Loucy (cell line): ENCODE measurements at regions not wholly inside any gene's neighbourhood (a gene's known extent, or its start where the extent isn't known, plus 50 kb on each side); places are given as distances from the start of the nearest gene placed in this dataset.

Source experiments
- H2AFZ ChIP-seq: fragments of 200-600 bp; sonication (generic); 2 replicates; pipeline ENCODE4 v1.6.0; 2016; ENCODE audit warnings: antibody characterized with exemption, mild to moderate bottlenecking, low read length, moderate library complexity
- H3F3A ChIP-seq: fragments of 200-600 bp; 2 replicates; pipeline ENCODE4 v1.6.0; 2016; ENCODE audit warnings: antibody characterized with exemption, low read depth, mild to moderate bottlenecking
- H3K27me3 ChIP-seq: fragments of 200-600 bp; sonication (generic); 2 replicates; pipeline ENCODE4 v1.6.1; 2014; ENCODE audit warnings: low read length, mild to moderate bottlenecking; ENCODE audit not compliant: insufficient read depth, poor library complexity, severe bottlenecking
- H3K36me3 ChIP-seq: fragments of 200-600 bp; sonication (generic); 2 replicates; pipeline ENCODE4 v1.6.1; 2016; ENCODE audit warnings: low read length; ENCODE audit not compliant: insufficient read depth
- H3K4me1 ChIP-seq: fragments of 200-600 bp; sonication (generic); 2 replicates; pipeline ENCODE4 v1.5.1; 2014; ENCODE audit warnings: low read length, mild to moderate bottlenecking; ENCODE audit not compliant: insufficient read depth, poor library complexity, severe bottlenecking
- H3K4me2 ChIP-seq: fragments of 200-600 bp; sonication (generic); 2 replicates; pipeline ENCODE4 v1.6.0; 2014; ENCODE audit warnings: antibody characterized with exemption, low read length, low read depth, mild to moderate bottlenecking; ENCODE audit not compliant: poor library complexity, severe bottlenecking
- H3K4me3 ChIP-seq: fragments of 200-600 bp; sonication (generic); 2 replicates; pipeline ENCODE4 v1.5.1; 2014; ENCODE audit warnings: low read length, mild to moderate bottlenecking, mixed read lengths; ENCODE audit not compliant: poor library complexity, severe bottlenecking
- H3K79me2 ChIP-seq: fragments of 200-600 bp; sonication (generic); 2 replicates; pipeline ENCODE4 v1.6.1; 2014; ENCODE audit warnings: low read length; ENCODE audit not compliant: insufficient read depth
- H3K9ac ChIP-seq: fragments of 200-600 bp; sonication (generic); 2 replicates; pipeline ENCODE4 v1.6.0; 2014; ENCODE audit warnings: mild to moderate bottlenecking, low read depth, low read length, moderate library complexity; ENCODE audit not compliant: poor library complexity, severe bottlenecking
- H3K9me2 ChIP-seq: fragments of 200-600 bp; sonication (generic); replicated peaks from 2 replicates; pipeline ENCODE4 v1.6.1; 2016; ENCODE audit warnings: low read depth, low read length, mixed read lengths
- H3K9me3 ChIP-seq: fragments of 200-600 bp; sonication (generic); 2 replicates; pipeline ENCODE4 v1.6.1; 2014; ENCODE audit warnings: mild to moderate bottlenecking, antibody characterized with exemption, low read length, low read depth; ENCODE audit not compliant: insufficient read depth
- H4K20me1 ChIP-seq: fragments of 200-600 bp; sonication (generic); 2 replicates; pipeline ENCODE4 v1.6.0; 2014; ENCODE audit warnings: antibody characterized with exemption, low read length, mild to moderate bottlenecking; ENCODE audit not compliant: insufficient read depth, poor library complexity, severe bottlenecking
- CTCF ChIP-seq: fragments of 200-600 bp; sonication (generic); conservative IDR thresholded peaks from 2 replicates; pipeline ENCODE4 v1.5.1; 2014; ENCODE audit warnings: mild to moderate bottlenecking, antibody characterized with exemption, low read length
- EZH2phosphoT487 ChIP-seq: fragments of 200-600 bp; IDR thresholded peaks from 2 replicates; pipeline ENCODE4 v1.6.1; 2018; ENCODE audit warnings: antibody characterized with exemption, mild to moderate bottlenecking, moderate library complexity, borderline replicate concordance

- H3K9me3 ChIP-seq = peaks cover 8% of the 10 kb centered on the region; the same call in 1 of the 2 replicates
- no peaks in the 10 kb centered on the region for H4K20me1 ChIP-seq
- no peak overlapping the region for H3K4me3 ChIP-seq
- no peaks in the 10 kb centered on the region for H3K36me3 ChIP-seq
- H3K4me1 ChIP-seq = no peaks in the 10 kb centered on the region
- H3K9ac ChIP-seq = no peak overlapping the region
- H2AFZ ChIP-seq = no peak overlapping the region
- no peaks in the 10 kb centered on the region for H3K79me2 ChIP-seq
- no peaks in the 10 kb centered on the region for H3K27me3 ChIP-seq
- no peaks in the 10 kb centered on the region for H3K9me2 ChIP-seq
- no peaks in the 10 kb centered on the region for H3F3A ChIP-seq
- no peak overlapping the region for H3K4me2 ChIP-seq
- no peak for TF ChIP-seq CTCF
- TF ChIP-seq EZH2phosphoT487 = no peak
Observed at GRCh38 chr2:239468491-239469105, 67.8 kb upstream of the HDAC4 start.

- H3K79me2 ChIP-seq = no peaks in the 10 kb centered on the region
- H3F3A ChIP-seq = no peaks in the 10 kb centered on the region
- no peaks in the 10 kb centered on the region for H3K9me2 ChIP-seq
- no peak for TF ChIP-seq CTCF
- no peak for TF ChIP-seq EZH2phosphoT487
- H3K36me3 ChIP-seq = no peaks in the 10 kb centered on the region
- H3K4me3 ChIP-seq = no peak overlapping the region
- no peak overlapping the region for H3K4me2 ChIP-seq
- peaks cover 8% of the 10 kb centered on the region; the same call in 1 of the 2 replicates for H3K9me3 ChIP-seq
- no peak overlapping the region for H3K9ac ChIP-seq
- H4K20me1 ChIP-seq = no peaks in the 10 kb centered on the region
- H2AFZ ChIP-seq = no peak overlapping the region
- H3K27me3 ChIP-seq = no peaks in the 10 kb centered on the region
- no peaks in the 10 kb centered on the region for H3K4me1 ChIP-seq
Observed at GRCh38 chr2:239467956-239468490, 67.2 kb upstream of the HDAC4 start.

- Histone ChIP-seq H3K4me3 (no peak overlapping the region), H3K79me2 (no peaks in the 10 kb centered on the region), H3K9ac (no peak overlapping the region), H3K9me3 (peaks cover 8% of the 10 kb centered on the region; the same call in 1 of the 2 replicates), H3K4me1 (no peaks in the 10 kb centered on the region), H3K36me3 (no peaks in the 10 kb centered on the region), H3K9me2 (no peaks in the 10 kb centered on the region), H3K27me3 (no peaks in the 10 kb centered on the region), H2AFZ (no peak overlapping the region), H3K4me2 (no peak overlapping the region), H3F3A (no peaks in the 10 kb centered on the region), H4K20me1 (no peaks in the 10 kb centered on the region)
- no peak for TF ChIP-seq EZH2phosphoT487
- TF ChIP-seq CTCF = no peak
Observed at GRCh38 chr2:239467281-239467955, 66.6 kb upstream of the HDAC4 start.
